H9 (cell line): ENCODE measurements at regions not wholly inside any gene's neighbourhood (a gene's known extent, or its start where the extent isn't known, plus 50 kb on each side); places are given as distances from the start of the nearest gene placed in this dataset.

Experiments
- DNase-seq: peaks from one replicate; pipeline ENCODE4 v3.0.0-alpha.2; 2017
- H2AFZ ChIP-seq: one replicate; pipeline ENCODE4 v1.6.1; 2013; ENCODE audit warnings: mild to moderate bottlenecking, low read length, control low read depth, moderate library complexity
- H2AK5ac ChIP-seq: 2 replicates; pipeline ENCODE4 v1.6.1; 2013; ENCODE audit warnings: low read length, control low read depth, mixed read lengths; ENCODE audit not compliant: insufficient read length
- H2BK120ac ChIP-seq: one replicate; pipeline ENCODE4 v1.6.1; 2013; ENCODE audit warnings: low read depth, mild to moderate bottlenecking, low read length, control low read depth, inconsistent platforms; ENCODE audit not compliant: poor library complexity, severe bottlenecking
- H2BK12ac ChIP-seq: 2 replicates; pipeline ENCODE4 v1.6.1; 2013; ENCODE audit warnings: low read length, control low read depth, mixed read lengths, low read depth; ENCODE audit not compliant: insufficient read length
- H2BK15ac ChIP-seq: 2 replicates; pipeline ENCODE4 v1.6.1; 2013; ENCODE audit warnings: low read depth, low read length, control low read depth
- H2BK20ac ChIP-seq: one replicate; pipeline ENCODE4 v1.6.1; 2013; ENCODE audit warnings: low read depth, mild to moderate bottlenecking, low read length, control low read depth, inconsistent platforms; ENCODE audit not compliant: poor library complexity, severe bottlenecking
- H2BK5ac ChIP-seq: 2 replicates; pipeline ENCODE4 v1.6.1; 2013; ENCODE audit warnings: low read length, control low read depth, mixed read lengths; ENCODE audit not compliant: insufficient read length
- H3K14ac ChIP-seq: 2 replicates; pipeline ENCODE4 v1.6.1; 2013; ENCODE audit warnings: low read length, control low read depth; ENCODE audit not compliant: insufficient read depth
- H3K18ac ChIP-seq: 2 replicates; pipeline ENCODE4 v1.6.1; 2013; ENCODE audit warnings: low read depth, mild to moderate bottlenecking, mixed read lengths, low read length, control low read depth; ENCODE audit not compliant: insufficient read length
- H3K23ac ChIP-seq: 2 replicates; pipeline ENCODE4 v1.6.1; 2013; ENCODE audit warnings: low read length, control low read depth, mixed read lengths, low read depth; ENCODE audit not compliant: insufficient read length
- H3K23me2 ChIP-seq: 2 replicates; pipeline ENCODE4 v1.6.1; 2013; ENCODE audit warnings: low read depth, mild to moderate bottlenecking, mixed read lengths, low read length, control low read depth; ENCODE audit not compliant: insufficient read length, poor library complexity, severe bottlenecking
- H3K27ac ChIP-seq: 2 replicates; pipeline ENCODE4 v1.5.1; 2013; ENCODE audit warnings: low read length, control low read depth, mixed read lengths, low read depth; ENCODE audit not compliant: insufficient read length
- H3K27me3 ChIP-seq: 2 replicates; pipeline ENCODE4 v1.6.1; 2013; ENCODE audit warnings: low read length, control low read depth, inconsistent platforms; ENCODE audit not compliant: insufficient read depth
- H3K4ac ChIP-seq: 2 replicates; pipeline ENCODE4 v1.6.1; 2013; ENCODE audit warnings: low read depth, mild to moderate bottlenecking, control low read depth, inconsistent platforms, low read length, moderate library complexity
- H3K4me1 ChIP-seq: 2 replicates; pipeline ENCODE4 v1.6.1; 2013; ENCODE audit warnings: low read length, control low read depth, inconsistent platforms; ENCODE audit not compliant: insufficient read depth
- H3K4me2 ChIP-seq: 2 replicates; pipeline ENCODE4 v1.6.1; 2013; ENCODE audit warnings: low read length, control low read depth, mixed read lengths; ENCODE audit not compliant: insufficient read length, insufficient read depth
- H3K56ac ChIP-seq: 2 replicates; pipeline ENCODE4 v1.6.1; 2013; ENCODE audit warnings: low read depth, mild to moderate bottlenecking, mixed read lengths, low read length, control low read depth; ENCODE audit not compliant: insufficient read length
- H3K79me1 ChIP-seq: 2 replicates; pipeline ENCODE4 v1.6.1; 2013; ENCODE audit warnings: low read depth, mild to moderate bottlenecking, moderate library complexity, low read length, control low read depth, inconsistent platforms; ENCODE audit not compliant: insufficient read depth, poor library complexity, severe bottlenecking
- H3K79me2 ChIP-seq: 2 replicates; pipeline ENCODE4 v1.6.1; 2013; ENCODE audit warnings: low read length, control low read depth, inconsistent platforms; ENCODE audit not compliant: insufficient read depth
- H3K9ac ChIP-seq: 2 replicates; pipeline ENCODE4 v1.6.1; 2013; ENCODE audit warnings: low read length, control low read depth, mixed read lengths; ENCODE audit not compliant: insufficient read length; ENCODE audit errors: extremely low read depth
- H3K9me3 ChIP-seq: one replicate; pipeline ENCODE4 v1.6.1; 2013; ENCODE audit warnings: low read depth, low read length, inconsistent platforms; ENCODE audit not compliant: control insufficient read depth
- H3T11ph ChIP-seq: one replicate; pipeline ENCODE4 v1.6.1; 2013; ENCODE audit warnings: mild to moderate bottlenecking, low read length, control low read depth, inconsistent platforms
- H4K20me1 ChIP-seq: one replicate; pipeline ENCODE4 v1.6.1; 2013; ENCODE audit not compliant: control insufficient read depth, insufficient read length, insufficient read depth
- H4K5ac ChIP-seq: 2 replicates; pipeline ENCODE4 v1.6.1; 2013; ENCODE audit warnings: low read depth, mild to moderate bottlenecking, mixed read lengths, low read length, control low read depth; ENCODE audit not compliant: insufficient read length
- H4K8ac ChIP-seq: replicated peaks from 2 replicates; pipeline ENCODE4 v1.6.1; 2013; ENCODE audit warnings: low read length, control low read depth, mixed read lengths, low read depth; ENCODE audit not compliant: insufficient read length
- H4K91ac ChIP-seq: 2 replicates; pipeline ENCODE4 v1.6.1; 2013; ENCODE audit warnings: low read depth, mild to moderate bottlenecking, moderate library complexity, mixed read lengths, low read length, control low read depth; ENCODE audit not compliant: insufficient read length
- H3K27ac Mint-ChIP-seq, 3 experiments: 2 replicates in 2 of 3; 3 replicates in 1 of 3; pipeline ENCODE4 v1.8.0; 2020 to 2021; ENCODE audit warnings: mixed read lengths in 3 of 3, mild to moderate bottlenecking in 1 of 3, moderate library complexity in 1 of 3
- H3K27me3 Mint-ChIP-seq: 2 replicates; pipeline ENCODE4 v1.8.0; 2021; ENCODE audit warnings: low read depth, mild to moderate bottlenecking, moderate library complexity, mixed read lengths
- H3K36me3 Mint-ChIP-seq, 3 experiments: 2 replicates in 2 of 3; 3 replicates in 1 of 3; pipeline ENCODE4 v1.8.0; 2020 to 2021; ENCODE audit warnings: low read depth in 3 of 3, mixed read lengths in 3 of 3; ENCODE audit not compliant: insufficient read depth in 1 of 3
- H3K4me1 Mint-ChIP-seq, 2 experiments: 2 replicates each; pipeline ENCODE4 v1.8.0; 2020; ENCODE audit warnings: mixed read lengths in 2 of 2
- H3K4me3 Mint-ChIP-seq, 2 experiments: 2 replicates in 1 of 2; 3 replicates in 1 of 2; pipeline ENCODE4 v1.8.0; 2020 to 2021; ENCODE audit warnings: mild to moderate bottlenecking in 2 of 2, mixed read lengths in 2 of 2, moderate library complexity in 1 of 2
- H3K9me3 Mint-ChIP-seq, 2 experiments: 2 replicates in 1 of 2; 3 replicates in 1 of 2; pipeline ENCODE4 v1.8.0; 2020; ENCODE audit warnings: mild to moderate bottlenecking in 2 of 2, mixed read lengths in 2 of 2, moderate library complexity in 1 of 2
- WGBS: extraction: QIAGEN DNeasy Blood & Tissue Kit; methylation state at CpG from one replicate; pipeline ENCODE4 v1.1.7; 2013; ENCODE audit warnings: missing lambda C conversion rate, low lambda C conversion rate, mixed read lengths; ENCODE audit not compliant: insufficient read length; ENCODE audit errors: extremely low coverage; 5-methylcytosine and 5-hydroxymethylcytosine counted together
- TF ChIP-seq, protein P1 (sequence below): fragments of 200-600 bp; sonication (generic); conservative IDR thresholded peaks from 3 replicates; pipeline ENCODE4 v1.8.0; 2021; ENCODE audit warnings: antibody characterized with exemption, mild to moderate bottlenecking

- no peak overlapping the region for H3K23ac ChIP-seq
- no peak overlapping the region for H3K18ac ChIP-seq
- no peak overlapping the region for H3K56ac ChIP-seq
- no peaks in the 10 kb centered on the region for H3K79me2 ChIP-seq
- no peak overlapping the region for H2BK12ac ChIP-seq
- no peak overlapping the region for H2BK120ac ChIP-seq
- peaks cover 4% of the 10 kb centered on the region; the same call in 1 of the 2 replicates for H3K4me1 ChIP-seq
- no peak overlapping the region for H2BK20ac ChIP-seq
- H4K5ac ChIP-seq, result no peak overlapping the region
- no peak overlapping the region for H3K14ac ChIP-seq
- no peak overlapping the region for H2BK15ac ChIP-seq
- Mint-ChIP-seq H3K4me1 (peaks cover 69 to 72% of the 10 kb centered on the region in 2 experiments), H3K27me3 (no peaks in the 10 kb centered on the region), H3K9me3 (peaks cover 0 to 3% of the 10 kb centered on the region in 2 experiments; a peak in 1 of 5 replicates), H3K36me3 (peaks cover 0 to 2% (median 0%) of the 10 kb centered on the region in 3 experiments; a peak in 2 of 7 replicates), H3K4me3 (no peak overlapping the region), H3K27ac (peak overlapping the region in 1 of 3 experiments; percentile 2; a peak in 1 of 7 replicates)
- no peak overlapping the region for H3K4ac ChIP-seq
- DNase-seq, result no peak
- H2AFZ ChIP-seq, result no peak overlapping the region
- H4K20me1 ChIP-seq, result no peaks in the 10 kb centered on the region
- H3K79me1 ChIP-seq, result no peaks in the 10 kb centered on the region
- H3K27me3 ChIP-seq, result no peaks in the 10 kb centered on the region
- H2AK5ac ChIP-seq, result no peak overlapping the region
- no peak overlapping the region for H2BK5ac ChIP-seq
- no peak overlapping the region for H3K27ac ChIP-seq
- no CpG with 5 or more reads among the region's 11 CpGs for WGBS
- no peak overlapping the region for H3T11ph ChIP-seq
- H4K91ac ChIP-seq, result no peak overlapping the region
- no peak overlapping the region for H4K8ac ChIP-seq
- TF ChIP-seq, protein P1, sequence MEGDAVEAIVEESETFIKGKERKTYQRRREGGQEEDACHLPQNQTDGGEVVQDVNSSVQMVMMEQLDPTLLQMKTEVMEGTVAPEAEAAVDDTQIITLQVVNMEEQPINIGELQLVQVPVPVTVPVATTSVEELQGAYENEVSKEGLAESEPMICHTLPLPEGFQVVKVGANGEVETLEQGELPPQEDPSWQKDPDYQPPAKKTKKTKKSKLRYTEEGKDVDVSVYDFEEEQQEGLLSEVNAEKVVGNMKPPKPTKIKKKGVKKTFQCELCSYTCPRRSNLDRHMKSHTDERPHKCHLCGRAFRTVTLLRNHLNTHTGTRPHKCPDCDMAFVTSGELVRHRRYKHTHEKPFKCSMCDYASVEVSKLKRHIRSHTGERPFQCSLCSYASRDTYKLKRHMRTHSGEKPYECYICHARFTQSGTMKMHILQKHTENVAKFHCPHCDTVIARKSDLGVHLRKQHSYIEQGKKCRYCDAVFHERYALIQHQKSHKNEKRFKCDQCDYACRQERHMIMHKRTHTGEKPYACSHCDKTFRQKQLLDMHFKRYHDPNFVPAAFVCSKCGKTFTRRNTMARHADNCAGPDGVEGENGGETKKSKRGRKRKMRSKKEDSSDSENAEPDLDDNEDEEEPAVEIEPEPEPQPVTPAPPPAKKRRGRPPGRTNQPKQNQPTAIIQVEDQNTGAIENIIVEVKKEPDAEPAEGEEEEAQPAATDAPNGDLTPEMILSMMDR, result no peak
- no peaks in the 10 kb centered on the region for H3K9me3 ChIP-seq
- no peak overlapping the region for H3K9ac ChIP-seq
- H3K23me2 ChIP-seq, result no peaks in the 10 kb centered on the region
- no peak overlapping the region for H3K4me2 ChIP-seq
Measured at GRCh38 chr7:130899071-130899560, 165.1 kb upstream of the KLF14 start.
